ENCODE measurements at regions not wholly inside any gene's neighbourhood (a gene's known extent, or its start where the extent isn't known, plus 50 kb on each side); places are given as distances from the start of the nearest gene placed in this dataset.

- Histone ChIP-seq H3K4me3 (no peak overlapping the region), H3K27ac (no peak overlapping the region), H3K36me3 (no peaks in the 10 kb centered on the region), H3K9me3 (no peaks in the 10 kb centered on the region), H3K27me3 (no peaks in the 10 kb centered on the region), H3K4me1 (no peaks in the 10 kb centered on the region)
- no peak for DNase-seq
- no peak for TF ChIP-seq CTCF (IDR thresholded peaks at IDR 0.05)
- no peak for TF ChIP-seq POLR2A (IDR thresholded peaks at IDR 0.05)
These were observed 569.7 kb upstream of the SLITRK6 start for GRCh38 chr13:86368924-86369323.

GRCh38 chr13:86377451-86377850, 578.2 kb upstream of the SLITRK6 start:
- no peak overlapping the region for H3K4me3 ChIP-seq
- peaks cover 0 to 3% (median 0%) of the 10 kb centered on the region in 4 donors for H3K9me3 ChIP-seq
- H3K36me3 ChIP-seq: no peaks in the 10 kb centered on the region
- TF ChIP-seq POLR2A (IDR thresholded peaks at IDR 0.05) (no peak), CTCF (IDR thresholded peaks at IDR 0.05) (no peak)
- no peaks in the 10 kb centered on the region for H3K4me1 ChIP-seq
- no peak overlapping the region for H3K27ac ChIP-seq
- no peaks in the 10 kb centered on the region for H3K27me3 ChIP-seq
- no peak for DNase-seq

- DNase-seq: no peak
- Histone ChIP-seq H3K9me3 (peaks cover 0 to 3% (median 0%) of the 10 kb centered on the region in 4 donors), H3K4me1 (no peaks in the 10 kb centered on the region), H3K27me3 (no peaks in the 10 kb centered on the region), H3K36me3 (no peaks in the 10 kb centered on the region), H3K27ac (no peak overlapping the region), H3K4me3 (no peak overlapping the region)
- no peak for TF ChIP-seq CTCF (IDR thresholded peaks at IDR 0.05)
- no peak for TF ChIP-seq POLR2A (IDR thresholded peaks at IDR 0.05)
These were observed 579.4 kb upstream of the SLITRK6 start for GRCh38 chr13:86378628-86379027.

GRCh38 chr13:86383151-86383550, 583.9 kb upstream of the SLITRK6 start:
- no peak for TF ChIP-seq CTCF (IDR thresholded peaks at IDR 0.05)
- TF ChIP-seq POLR2A (IDR thresholded peaks at IDR 0.05): no peak
- H3K9me3 ChIP-seq: peaks cover 0 to 3% (median 0%) of the 10 kb centered on the region in 4 donors
- no peaks in the 10 kb centered on the region for H3K4me1 ChIP-seq
- H3K36me3 ChIP-seq: no peaks in the 10 kb centered on the region
- H3K27ac ChIP-seq: no peak overlapping the region
- H3K27me3 ChIP-seq: no peaks in the 10 kb centered on the region
- no peak for DNase-seq
- no peak overlapping the region for H3K4me3 ChIP-seq

- no peaks in the 10 kb centered on the region for H3K27me3 ChIP-seq
- no peak for DNase-seq
- no peaks in the 10 kb centered on the region for H3K4me1 ChIP-seq
- H3K9me3 ChIP-seq: peaks cover 0 to 2% (median 0%) of the 10 kb centered on the region in 4 donors
- TF ChIP-seq CTCF (IDR thresholded peaks at IDR 0.05): no peak
- TF ChIP-seq POLR2A (IDR thresholded peaks at IDR 0.05): no peak
- no peaks in the 10 kb centered on the region for H3K36me3 ChIP-seq
- no peak overlapping the region for H3K27ac ChIP-seq
- H3K4me3 ChIP-seq: no peak overlapping the region
These were observed 584.3 kb upstream of the SLITRK6 start for GRCh38 chr13:86383561-86383960.

- no peaks in the 10 kb centered on the region for H3K4me1 ChIP-seq
- no peaks in the 10 kb centered on the region for H3K36me3 ChIP-seq
- no peaks in the 10 kb centered on the region for H3K9me3 ChIP-seq
- no peak for TF ChIP-seq CTCF (IDR thresholded peaks at IDR 0.05)
- TF ChIP-seq POLR2A (IDR thresholded peaks at IDR 0.05): no peak
- no peaks in the 10 kb centered on the region for H3K27me3 ChIP-seq
- no peak overlapping the region for H3K4me3 ChIP-seq
- no peak for DNase-seq
- no peak overlapping the region for H3K27ac ChIP-seq
These were observed 598.4 kb upstream of the SLITRK6 start for GRCh38 chr13:86397635-86398034.
